HL-60/S4 treated with retinoic acid at 250 ng/mL for 4 days and 3 days (cell line): ENCODE measurements at regions not wholly inside any gene's neighbourhood (a gene's known extent, or its start where the extent isn't known, plus 50 kb on each side); places are given as distances from the start of the nearest gene placed in this dataset.
"Not testable (repeated sequence)": the region's sequence is repeated elsewhere in the genome, so short reads cannot be mapped to it uniquely, and the experiment has no call there.

ENCODE experiments used
- in situ Hi-C: fragments of 300-500 bp; cut with MboI; formaldehyde crosslinking; loops from 2 replicates; pipeline ENCODE4 v1.7.0; 2022; ENCODE audit warnings: low sequenced_read_pairs

- in situ Hi-C loops, result no loop called here
These were observed 139.9 kb downstream of the PSAT1 start for GRCh38 chr9:78436873-78437272.

- in situ Hi-C loops, result no loop called here
These were observed 140.4 kb downstream of the PSAT1 start for GRCh38 chr9:78437296-78437695.

GRCh38 chr9:78437806-78438205 lies 140.9 kb downstream of the PSAT1 start:
- in situ Hi-C loops, result no loop called here

- in situ Hi-C loops, result no loop called here
These were observed 141.3 kb downstream of the PSAT1 start for GRCh38 chr9:78438211-78438610.

GRCh38 chr9:78438780-78439179 lies 141.9 kb downstream of the PSAT1 start:
- in situ Hi-C loops, result no loop called here

- in situ Hi-C loops, result no loop called here
These were observed 142.4 kb downstream of the PSAT1 start for GRCh38 chr9:78439190-78439865.

- in situ Hi-C loops, result no loop called here
These were observed 143.2 kb downstream of the PSAT1 start for GRCh38 chr9:78439866-78440830.

- in situ Hi-C loops, result no loop called here
These were observed 144.5 kb downstream of the PSAT1 start for GRCh38 chr9:78441396-78441795.

GRCh38 chr9:78441822-78442431 lies 145.0 kb downstream of the PSAT1 start:
- in situ Hi-C loops, result no loop called here

- in situ Hi-C loops, result not testable (repeated sequence)
These were observed 145.7 kb downstream of the PSAT1 start for GRCh38 chr9:78442577-78442976.

GRCh38 chr9:78443946-78444345 lies 147.0 kb downstream of the PSAT1 start:
- in situ Hi-C loops, result no loop called here

- in situ Hi-C loops, result no loop called here
These were observed 152.2 kb downstream of the PSAT1 start for GRCh38 chr9:78448960-78449673.

GRCh38 chr9:78453450-78453849 lies 156.5 kb downstream of the PSAT1 start:
- in situ Hi-C loops, result no loop called here

- in situ Hi-C loops, result no loop called here
These were observed 165.7 kb downstream of the PSAT1 start for GRCh38 chr9:78462611-78463010.

GRCh38 chr9:78463750-78464149 lies 166.8 kb downstream of the PSAT1 start:
- in situ Hi-C loops, result no loop called here

- in situ Hi-C loops, result no loop called here
These were observed 171.3 kb downstream of the PSAT1 start for GRCh38 chr9:78468231-78468630.

- in situ Hi-C loops, result no loop called here
These were observed 172.2 kb downstream of the PSAT1 start for GRCh38 chr9:78468974-78469576.

- in situ Hi-C loops, result no loop called here
These were observed 173.3 kb downstream of the PSAT1 start for GRCh38 chr9:78470216-78470615.

- in situ Hi-C loops, result no loop called here
These were observed 173.8 kb downstream of the PSAT1 start for GRCh38 chr9:78470741-78471140.

GRCh38 chr9:78472111-78472510 lies 175.2 kb downstream of the PSAT1 start:
- in situ Hi-C loops, result no loop called here

- in situ Hi-C loops, result no loop called here
These were observed 182.5 kb downstream of the PSAT1 start for GRCh38 chr9:78479441-78479840.
